HEK293 (cell line): ENCODE measurements at regions not wholly inside any gene's neighbourhood (a gene's known extent, or its start where the extent isn't known, plus 50 kb on each side); places are given as distances from the start of the nearest gene placed in this dataset.

Experiments used
- CTCF ChIA-PET: fragments of 350-600 bp; formaldehyde crosslinking; extraction: SDS; loops from one replicate; lab custom pipeline; 2021; ENCODE audit warnings: antibody characterized with exemption; lab: Yijun Ruan, JAX
- POLR2A ChIA-PET: fragments of 300-600 bp; formaldehyde crosslinking; extraction: SDS; loops from one replicate; lab custom pipeline; 2020; ENCODE audit warnings: antibody characterized with exemption, inconsistent platforms; lab: Yijun Ruan, JAX
- H3K27ac ChIP-seq: fragments of 200-500 bp; sonication (Bioruptor generic); 2 replicates; pipeline ENCODE4 v1.5.1; 2014; ENCODE audit warnings: low read depth, low read length, control low read depth, inconsistent platforms; ENCODE audit errors: extremely low read depth
- H3K36me3 ChIP-seq, 2 experiments: fragments of 200-500 bp in 1 of 2; sonication (Bioruptor generic) in 1 of 2; 1 replicate in 1 of 2; 2 replicates in 1 of 2; pipeline ENCODE4 v1.5.1; 2014 to 2017; ENCODE audit warnings: inconsistent platforms in 2 of 2, low read length in 2 of 2; ENCODE audit not compliant: control insufficient read depth in 2 of 2, insufficient read depth in 1 of 2
- H3K4me1 ChIP-seq: fragments of 200-500 bp; sonication (Bioruptor generic); 2 replicates; pipeline ENCODE4 v1.5.1; 2014; ENCODE audit warnings: mild to moderate bottlenecking, low read length, inconsistent platforms; ENCODE audit not compliant: control insufficient read depth, insufficient read depth
- H3K4me3 ChIP-seq: 2 replicates; pipeline ENCODE4 v1.5.1; 2011; ENCODE audit warnings: low read depth, mild to moderate bottlenecking, control low read depth, low read length, moderate library complexity
- H3K9me3 ChIP-seq: fragments of 200-500 bp; sonication (Bioruptor generic); 2 replicates; pipeline ENCODE4 v1.5.1; 2014; ENCODE audit warnings: low read depth, low read length, inconsistent platforms; ENCODE audit not compliant: control insufficient read depth, insufficient read depth
- GLIS2 ChIP-seq: fragments of 450-650 bp; formaldehyde crosslinking; IDR thresholded peaks from 2 replicates; pipeline ENCODE4 v1.5.1; 2016; ENCODE audit warnings: missing biosample characterization, missing genetic modification characterization
- HOXD13 ChIP-seq: sonication (generic); formaldehyde crosslinking; IDR thresholded peaks from 2 replicates; pipeline ENCODE4 v1.8.0; 2022; ENCODE audit warnings: missing genetic modification reagents, borderline replicate concordance
- SETDB1 ChIP-seq: IDR thresholded peaks from one replicate; pipeline ENCODE4 v1.6.1; 2017; ENCODE audit warnings: mild to moderate bottlenecking, low read length, moderate library complexity, mixed read lengths; ENCODE audit not compliant: insufficient read length
- SP7 ChIP-seq: fragments of 450-650 bp; formaldehyde crosslinking; IDR thresholded peaks from 2 replicates; pipeline ENCODE4 v1.5.1; 2016; ENCODE audit warnings: missing biosample characterization, missing genetic modification characterization
- ZBTB17 ChIP-seq: fragments of 450-650 bp; formaldehyde crosslinking; IDR thresholded peaks from 2 replicates; pipeline ENCODE4 v1.5.1; 2016; ENCODE audit warnings: missing biosample characterization, missing genetic modification characterization
- ZFP3 ChIP-seq: fragments of 450-650 bp; formaldehyde crosslinking; IDR thresholded peaks from 2 replicates; pipeline ENCODE4 v1.5.1; 2016; ENCODE audit warnings: low read depth, missing biosample characterization, missing genetic modification characterization
- ZNF132 ChIP-seq: fragments of 450-650 bp; formaldehyde crosslinking; IDR thresholded peaks from 2 replicates; pipeline ENCODE4 v1.5.1; 2017; ENCODE audit warnings: missing biosample characterization, missing genetic modification characterization, borderline replicate concordance
- ZNF133 ChIP-seq: fragments of 450-650 bp; formaldehyde crosslinking; IDR thresholded peaks from 2 replicates; pipeline ENCODE4 v1.5.1; 2016; ENCODE audit warnings: missing biosample characterization, missing genetic modification characterization
- ZNF302 ChIP-seq: fragments of 450-650 bp; formaldehyde crosslinking; IDR thresholded peaks from 2 replicates; pipeline ENCODE4 v1.5.1; 2016; ENCODE audit warnings: missing biosample characterization, missing genetic modification characterization, low read depth
- ZNF398 ChIP-seq: fragments of 450-650 bp; formaldehyde crosslinking; IDR thresholded peaks from 2 replicates; pipeline ENCODE4 v1.5.1; 2017; ENCODE audit warnings: missing biosample characterization, missing genetic modification characterization
- ZNF48 ChIP-seq: fragments of 450-650 bp; formaldehyde crosslinking; IDR thresholded peaks from 2 replicates; pipeline ENCODE4 v1.5.1; 2016; ENCODE audit warnings: missing biosample characterization, missing genetic modification characterization
- ZNF560 ChIP-seq: fragments of 450-650 bp; formaldehyde crosslinking; IDR thresholded peaks from 2 replicates; pipeline ENCODE4 v1.5.1; 2017; ENCODE audit warnings: missing biosample characterization, missing genetic modification characterization, borderline replicate concordance
- ZNF571 ChIP-seq: fragments of 450-650 bp; formaldehyde crosslinking; IDR thresholded peaks from 2 replicates; pipeline ENCODE4 v1.5.0; 2017; ENCODE audit warnings: missing biosample characterization, missing genetic modification characterization
- ZNF623 ChIP-seq: fragments of 450-650 bp; formaldehyde crosslinking; IDR thresholded peaks from 2 replicates; pipeline ENCODE4 v1.5.1; 2016; ENCODE audit warnings: missing biosample characterization, missing genetic modification characterization
- ZNF768 ChIP-seq: fragments of 450-650 bp; formaldehyde crosslinking; IDR thresholded peaks from 2 replicates; pipeline ENCODE4 v1.5.1; 2018; ENCODE audit warnings: missing biosample characterization, mild to moderate bottlenecking, missing genetic modification characterization
- ZNF776 ChIP-seq: fragments of 450-650 bp; formaldehyde crosslinking; IDR thresholded peaks from 2 replicates; pipeline ENCODE4 v1.5.0; 2017; ENCODE audit warnings: missing biosample characterization, missing genetic modification characterization, borderline replicate concordance
- ZNF837 ChIP-seq: fragments of 450-650 bp; formaldehyde crosslinking; IDR thresholded peaks from 2 replicates; pipeline ENCODE4 v1.5.1; 2016; ENCODE audit warnings: missing biosample characterization, missing genetic modification characterization
- ZSCAN30 ChIP-seq: fragments of 450-650 bp; IDR thresholded peaks from 2 replicates; pipeline ENCODE4 v1.5.1; 2018; ENCODE audit warnings: missing biosample characterization, mild to moderate bottlenecking, missing genetic modification characterization, moderate library complexity
- TF ChIP-seq, protein P1 (sequence below): fragments of 450-650 bp; formaldehyde crosslinking; IDR thresholded peaks from 2 replicates; pipeline ENCODE4 v1.5.1; 2017; ENCODE audit warnings: missing biosample characterization, mild to moderate bottlenecking, missing genetic modification characterization, moderate library complexity

DNA sequence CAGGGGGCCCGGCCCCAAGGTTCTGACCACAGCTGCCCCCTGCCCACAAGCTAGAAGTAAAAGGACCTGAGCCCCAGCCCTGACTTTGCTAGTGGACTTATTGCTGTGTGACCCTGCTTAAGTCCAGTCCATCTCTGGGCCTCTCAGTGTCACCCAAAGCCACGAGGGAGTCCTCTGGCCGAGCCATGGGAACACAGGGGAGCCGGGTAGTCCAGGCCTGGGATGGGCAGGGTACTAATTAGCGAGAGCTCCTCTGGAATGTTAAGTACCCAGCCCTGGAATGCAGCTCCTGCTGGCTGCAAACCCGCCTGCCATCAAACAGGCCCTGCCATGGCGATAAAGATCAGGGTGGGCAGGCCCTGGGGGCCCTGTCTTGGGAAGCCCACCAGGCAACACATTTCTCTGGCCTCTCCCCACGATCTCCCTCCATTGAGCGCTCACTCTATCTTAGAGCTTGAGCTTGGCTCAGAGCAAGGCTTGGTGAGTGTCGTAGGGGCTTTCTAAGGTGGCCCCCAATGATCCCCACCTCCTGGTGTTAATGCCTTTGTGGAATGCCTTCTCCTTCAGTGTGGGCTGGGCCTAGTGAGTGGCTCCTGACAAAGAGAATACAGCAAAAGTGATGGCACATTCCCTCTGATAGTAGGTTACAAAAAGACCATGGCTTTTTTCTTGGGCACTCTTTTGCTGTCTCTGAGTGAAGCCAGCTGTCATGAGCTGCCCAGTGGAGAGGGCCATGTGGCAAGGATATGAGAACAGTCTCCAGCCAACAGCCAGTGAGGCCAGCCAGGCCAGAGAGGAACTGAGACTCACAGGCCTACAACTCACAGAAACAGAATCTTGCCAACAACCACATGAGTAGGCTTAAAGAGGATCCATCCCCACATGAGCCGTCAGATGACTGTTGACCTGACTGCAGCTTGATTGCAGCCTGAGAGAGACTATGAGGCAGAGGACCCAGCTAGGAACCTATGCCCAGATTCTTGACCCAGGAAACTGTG lies 133.1 kb downstream of the SMAD6 start:
- no peak overlapping the region for H3K4me3 ChIP-seq
- no peaks in the 10 kb centered on the region for H3K4me1 ChIP-seq
- H3K36me3 ChIP-seq, result no peaks in the 10 kb centered on the region
- CTCF ChIA-PET, result interaction anchor here (0.6 to 6.7 kb wide), 5 partner anchors 16 to 484 kb away, joined by 3 to 61 read pairs (median 3); no protein-coding TSS in a partner anchor
- TF ChIP-seq ZNF776 (tag by site-specific recombination) (no peak), ZNF560 (no peak), SP7 (peak; percentile 47; the same call in 1 of the 2 replicates), ZNF768 (tag by site-specific recombination) (peak; percentile 10; the same call in 1 of the 2 replicates), SETDB1 (peak; percentile 24), ZBTB17 (no peak), ZFP3 (tag by site-specific recombination) (no peak)
- POLR2A ChIA-PET, result interaction anchor here (1.2 kb wide), 1 partner anchor 32 kb away, joined by 3 read pairs; no protein-coding TSS in a partner anchor
- no peak overlapping the region for H3K27ac ChIP-seq
- no peaks in the 10 kb centered on the region for H3K9me3 ChIP-seq

GRCh38 chr15:66836231-66837030 lies 134.4 kb downstream of the SMAD6 start:
- Histone ChIP-seq H3K27ac (no peak overlapping the region), H3K36me3 (no peaks in the 10 kb centered on the region), H3K9me3 (no peaks in the 10 kb centered on the region), H3K4me1 (no peaks in the 10 kb centered on the region), H3K4me3 (no peak overlapping the region)
- TF ChIP-seq ZNF132 (tag by site-specific recombination), result no peak
- TF ChIP-seq HOXD13 (CRISPR knock-in tag), result no peak
- TF ChIP-seq ZSCAN30, result no peak
- TF ChIP-seq ZNF302 (tag by site-specific recombination), result no peak
- no peak for TF ChIP-seq ZNF133 (tag by site-specific recombination)
- TF ChIP-seq, protein P1, sequence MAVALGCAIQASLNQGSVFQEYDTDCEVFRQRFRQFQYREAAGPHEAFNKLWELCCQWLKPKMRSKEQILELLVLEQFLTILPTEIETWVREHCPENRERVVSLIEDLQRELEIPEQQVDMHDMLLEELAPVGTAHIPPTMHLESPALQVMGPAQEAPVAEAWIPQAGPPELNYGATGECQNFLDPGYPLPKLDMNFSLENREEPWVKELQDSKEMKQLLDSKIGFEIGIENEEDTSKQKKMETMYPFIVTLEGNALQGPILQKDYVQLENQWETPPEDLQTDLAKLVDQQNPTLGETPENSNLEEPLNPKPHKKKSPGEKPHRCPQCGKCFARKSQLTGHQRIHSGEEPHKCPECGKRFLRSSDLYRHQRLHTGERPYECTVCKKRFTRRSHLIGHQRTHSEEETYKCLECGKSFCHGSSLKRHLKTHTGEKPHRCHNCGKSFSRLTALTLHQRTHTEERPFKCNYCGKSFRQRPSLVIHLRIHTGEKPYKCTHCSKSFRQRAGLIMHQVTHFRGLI (tag by site-specific recombination), result no peak
- no peak for TF ChIP-seq ZNF837
- no peak for TF ChIP-seq ZNF571 (tag by site-specific recombination)
- no peak for TF ChIP-seq ZNF398 (tag by site-specific recombination)
- no peak for TF ChIP-seq ZNF48 (tag by site-specific recombination)
- TF ChIP-seq ZNF623, result no peak
- TF ChIP-seq GLIS2, result no peak
- CTCF ChIA-PET, result interaction anchor here (0.6 to 6.7 kb wide), 4 partner anchors 15 to 1519 kb away, joined by 3 to 61 read pairs (median 4); no protein-coding TSS in a partner anchor
- POLR2A ChIA-PET, result no interaction called here
